ENCODE measurements at regions not wholly inside any gene's neighbourhood (a gene's known extent, or its start where the extent isn't known, plus 50 kb on each side); places are given as distances from the start of the nearest gene placed in this dataset.

DNA sequence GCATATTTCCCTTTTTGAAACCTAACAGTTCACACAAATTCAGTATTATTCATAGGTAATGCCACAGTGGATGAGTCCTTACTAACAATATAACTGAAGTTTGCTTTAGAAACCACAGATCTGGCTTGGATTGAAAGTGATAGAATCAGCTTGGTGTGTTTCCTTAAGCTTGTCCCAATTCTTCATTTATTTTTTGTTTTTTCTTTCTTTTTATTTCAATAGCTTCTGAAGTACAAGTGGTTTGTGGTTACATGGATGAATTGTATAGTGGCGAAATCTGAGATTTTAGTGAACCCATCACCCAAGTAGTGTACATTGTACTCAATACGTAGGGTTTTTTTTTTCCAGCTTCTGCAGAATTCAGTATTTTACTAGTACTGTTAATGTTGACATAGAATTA, 518.2 kb upstream of the SEMA3D start:
- TF ChIP-seq, protein P1, sequence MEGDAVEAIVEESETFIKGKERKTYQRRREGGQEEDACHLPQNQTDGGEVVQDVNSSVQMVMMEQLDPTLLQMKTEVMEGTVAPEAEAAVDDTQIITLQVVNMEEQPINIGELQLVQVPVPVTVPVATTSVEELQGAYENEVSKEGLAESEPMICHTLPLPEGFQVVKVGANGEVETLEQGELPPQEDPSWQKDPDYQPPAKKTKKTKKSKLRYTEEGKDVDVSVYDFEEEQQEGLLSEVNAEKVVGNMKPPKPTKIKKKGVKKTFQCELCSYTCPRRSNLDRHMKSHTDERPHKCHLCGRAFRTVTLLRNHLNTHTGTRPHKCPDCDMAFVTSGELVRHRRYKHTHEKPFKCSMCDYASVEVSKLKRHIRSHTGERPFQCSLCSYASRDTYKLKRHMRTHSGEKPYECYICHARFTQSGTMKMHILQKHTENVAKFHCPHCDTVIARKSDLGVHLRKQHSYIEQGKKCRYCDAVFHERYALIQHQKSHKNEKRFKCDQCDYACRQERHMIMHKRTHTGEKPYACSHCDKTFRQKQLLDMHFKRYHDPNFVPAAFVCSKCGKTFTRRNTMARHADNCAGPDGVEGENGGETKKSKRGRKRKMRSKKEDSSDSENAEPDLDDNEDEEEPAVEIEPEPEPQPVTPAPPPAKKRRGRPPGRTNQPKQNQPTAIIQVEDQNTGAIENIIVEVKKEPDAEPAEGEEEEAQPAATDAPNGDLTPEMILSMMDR (IDR thresholded peaks at IDR 0.05; ENCODE audit: low read depth, low read length) = no peak
- no peak for DNase-seq (ENCODE audit: extremely low read depth, low read depth)

DNA sequence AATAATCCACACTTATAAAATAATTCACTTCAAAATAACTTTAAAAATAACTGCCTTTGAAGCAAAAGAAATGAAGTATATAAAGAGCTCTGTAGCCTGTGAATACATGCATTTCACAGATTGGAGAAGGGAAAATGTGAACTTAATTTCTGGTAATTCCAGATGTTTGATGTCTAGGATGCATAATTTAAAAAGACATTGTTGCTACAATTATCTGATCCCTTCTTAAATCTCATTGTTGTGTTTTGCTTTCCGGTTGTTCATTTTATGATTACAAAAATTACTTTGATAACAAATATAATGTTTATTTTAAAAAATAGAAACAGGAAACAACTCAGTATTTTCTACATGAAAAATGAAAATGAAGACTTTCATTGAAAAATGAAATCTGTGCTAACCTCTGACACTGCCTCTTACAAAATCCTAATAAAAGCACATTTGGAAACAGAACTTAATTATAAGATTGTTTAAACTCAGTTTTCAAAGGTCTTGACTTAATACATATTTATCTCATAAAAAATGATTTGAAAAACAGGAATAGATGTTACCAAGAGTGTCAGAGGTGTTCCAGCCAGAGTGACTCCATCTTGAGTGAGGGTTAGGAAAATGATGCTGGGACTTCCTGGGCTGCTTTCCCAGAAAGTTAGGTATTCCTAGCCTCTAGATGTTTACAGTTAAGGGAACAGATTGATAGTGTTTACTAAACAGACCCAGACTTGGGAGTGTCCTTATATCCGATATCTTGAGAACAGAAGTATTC, 516.6 kb upstream of the SEMA3D start:
- TF ChIP-seq, protein P1 (IDR thresholded peaks at IDR 0.05; ENCODE audit: low read depth, low read length) = no peak
- no peak for DNase-seq (ENCODE audit: extremely low read depth, low read depth)

DNA sequence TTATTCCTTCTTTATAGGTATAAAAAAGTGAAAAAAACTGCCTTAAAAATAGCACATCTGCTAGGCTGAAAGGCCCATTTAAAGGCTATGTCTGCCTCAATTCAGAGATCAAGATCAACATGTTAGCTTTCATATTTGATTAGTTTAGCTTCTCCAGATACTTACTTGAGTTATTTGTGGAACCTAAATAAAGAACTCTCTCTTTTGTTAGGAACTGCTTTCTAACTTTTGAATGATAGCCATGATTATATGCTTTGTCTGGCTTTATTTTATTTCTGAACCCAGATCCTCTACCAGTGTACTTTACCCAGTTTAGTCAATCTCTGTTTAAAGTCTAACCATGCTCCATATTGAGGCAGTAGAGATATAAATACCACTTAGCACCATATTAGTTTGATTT, 515.5 kb upstream of the SEMA3D start:
- no peak for DNase-seq (ENCODE audit: extremely low read depth, low read depth)
- TF ChIP-seq, protein P1 (IDR thresholded peaks at IDR 0.05; ENCODE audit: low read depth, low read length) = no peak

DNA sequence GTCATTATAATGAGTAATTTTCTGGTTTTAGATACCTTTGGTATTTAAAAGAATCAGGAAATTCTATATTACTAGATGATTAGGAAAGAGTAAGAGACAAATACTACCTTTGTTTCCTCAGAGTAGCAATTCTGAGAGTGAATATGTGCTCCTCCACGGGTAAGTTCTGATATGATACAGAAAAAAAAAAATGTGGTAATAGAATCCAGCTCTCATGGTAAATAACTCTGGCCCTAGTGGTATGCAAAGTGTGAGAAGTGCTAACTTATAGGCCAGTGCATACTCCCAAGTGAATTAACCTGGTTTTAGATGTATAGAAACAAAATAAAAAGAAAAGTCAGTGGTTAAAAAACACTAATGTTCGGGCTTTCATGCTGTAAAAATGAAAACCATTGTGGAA, 512.6 kb upstream of the SEMA3D start:
- TF ChIP-seq, protein P1 (IDR thresholded peaks at IDR 0.05; ENCODE audit: low read depth, low read length) = no peak
- no peak for DNase-seq (ENCODE audit: extremely low read depth, low read depth)

DNA sequence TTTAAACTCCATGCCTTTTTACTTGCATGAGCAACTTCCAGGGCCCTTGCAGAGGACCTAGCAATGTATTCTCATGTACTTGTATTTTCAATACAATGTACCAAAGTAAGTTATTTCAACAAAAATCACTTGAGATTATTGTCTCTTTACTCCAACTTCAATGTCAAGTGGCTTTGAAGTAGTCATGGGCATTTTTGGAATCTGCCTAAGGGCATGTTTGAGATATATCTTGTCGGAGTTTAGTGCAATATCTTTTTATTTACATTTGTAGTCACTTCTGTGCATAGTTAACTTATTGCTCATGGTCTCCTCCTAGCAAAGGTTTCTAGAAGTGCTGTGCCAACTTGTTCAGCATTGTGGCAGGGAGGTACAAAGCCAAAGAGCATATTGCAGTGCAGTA, 508.7 kb upstream of the SEMA3D start:
- TF ChIP-seq, protein P1 (IDR thresholded peaks at IDR 0.05; ENCODE audit: low read depth, low read length) = no peak
- DNase-seq (ENCODE audit: extremely low read depth, low read depth) = no peak

DNA sequence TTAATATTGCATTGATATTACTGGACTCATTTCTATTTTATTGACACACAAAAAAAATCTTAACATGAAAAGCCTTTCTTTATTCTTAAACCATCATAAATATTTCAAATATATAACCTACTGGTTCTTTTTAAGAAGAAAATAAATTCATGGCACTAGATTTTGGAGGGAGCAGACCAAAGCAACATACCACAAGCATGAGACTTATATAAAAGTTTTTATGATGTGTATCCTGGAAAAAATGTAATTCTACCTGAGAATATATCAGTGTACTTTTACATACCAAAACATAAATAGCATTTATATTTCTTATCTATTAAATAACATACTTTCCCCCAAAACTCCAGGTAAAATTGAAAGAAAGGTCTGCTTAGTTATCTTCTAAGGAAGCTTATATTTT, 508.2 kb upstream of the SEMA3D start:
- TF ChIP-seq, protein P1 (IDR thresholded peaks at IDR 0.05; ENCODE audit: low read depth, low read length) = no peak

DNA sequence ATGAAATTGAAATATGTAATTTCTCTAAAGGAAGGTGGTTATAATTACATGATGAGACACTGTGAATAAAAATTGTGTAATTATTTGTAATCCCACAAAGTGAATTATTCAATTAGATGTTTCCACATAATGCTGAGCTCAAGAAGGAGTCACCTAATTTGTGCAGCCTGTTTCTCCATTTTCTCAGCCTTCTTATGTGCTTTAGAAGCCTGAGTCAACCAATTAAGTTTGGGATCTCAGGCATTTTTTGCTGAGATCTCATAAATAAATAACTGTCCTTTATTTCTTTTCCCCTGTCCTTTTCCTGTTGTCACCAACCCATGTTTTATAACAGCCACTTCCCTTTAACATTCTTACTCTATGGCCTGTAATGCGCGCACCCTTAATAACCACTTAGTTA, 506.5 kb upstream of the SEMA3D start:
- no peak for DNase-seq (ENCODE audit: extremely low read depth, low read depth)
- TF ChIP-seq, protein P1 (IDR thresholded peaks at IDR 0.05; ENCODE audit: low read depth, low read length) = no peak

More for the DNA sequence above, 508.2 kb upstream of the SEMA3D start:
- no peak for DNase-seq (ENCODE audit: extremely low read depth, low read depth)

Measured in AG09319 (cell line).